ENCODE measurements at regions not wholly inside any gene's neighbourhood (a gene's known extent, or its start where the extent isn't known, plus 50 kb on each side); places are given as distances from the start of the nearest gene placed in this dataset.

GRCh38 chr17:55582897-55583296 lies 71.6 kb upstream of the SMIM36 start:
- DNase-seq (ENCODE audit: low read depth) = no peak

GRCh38 chr17:55580596-55581133 lies 69.4 kb upstream of the SMIM36 start:
- no peak for DNase-seq (ENCODE audit: low read depth)

DNA sequence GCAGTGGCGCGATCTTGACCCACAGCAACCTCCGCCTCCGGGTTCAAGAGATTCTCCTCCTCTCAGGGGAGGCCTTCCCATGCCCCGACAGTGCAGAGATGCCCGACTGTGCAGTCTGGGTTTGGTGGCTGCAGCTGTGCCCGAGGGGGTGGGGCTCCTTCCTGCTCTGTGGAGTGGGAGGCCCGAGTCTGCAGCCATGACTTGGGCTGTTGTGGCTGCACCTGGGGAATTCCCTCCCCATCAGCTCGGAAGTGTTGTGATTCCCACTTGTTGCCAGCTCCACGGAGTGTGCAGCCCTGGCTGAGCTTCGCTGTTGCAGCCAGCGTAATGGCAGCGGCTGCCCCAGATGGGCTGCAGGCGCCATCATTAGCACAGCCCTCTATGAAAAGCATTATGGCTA lies 66.4 kb upstream of the SMIM36 start:
- peak; percentile 11 for DNase-seq (ENCODE audit: low read depth)

- peak; percentile 18 for DNase-seq (ENCODE audit: low read depth)
These were observed 65.8 kb upstream of the SMIM36 start for GRCh38 chr17:55576996-55577586.

GRCh38 chr17:55576237-55576995 lies 65.2 kb upstream of the SMIM36 start:
- DNase-seq (ENCODE audit: low read depth) = no peak

- no peak for DNase-seq (ENCODE audit: low read depth)
These were observed 63.9 kb upstream of the SMIM36 start for GRCh38 chr17:55575058-55575636.

DNA sequence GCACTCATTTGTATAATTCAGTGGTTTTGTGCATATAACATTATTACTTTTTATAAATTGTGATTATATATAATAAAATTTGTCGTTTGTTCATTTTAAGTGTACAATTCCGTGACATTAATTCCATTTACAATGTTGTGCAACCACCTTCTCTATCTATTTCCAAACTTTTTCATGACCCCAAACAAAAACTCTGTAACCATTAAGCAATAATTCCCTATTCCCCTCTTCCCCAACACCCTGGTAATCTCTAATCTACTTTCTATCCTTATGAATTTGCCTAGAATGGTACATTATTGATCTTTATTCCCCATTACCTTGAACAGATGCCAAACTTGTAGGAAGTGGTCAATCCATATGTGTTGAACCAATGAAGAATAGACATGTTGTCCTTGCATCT lies 61.3 kb upstream of the SMIM36 start:
- DNase-seq (ENCODE audit: low read depth) = no peak

DNA sequence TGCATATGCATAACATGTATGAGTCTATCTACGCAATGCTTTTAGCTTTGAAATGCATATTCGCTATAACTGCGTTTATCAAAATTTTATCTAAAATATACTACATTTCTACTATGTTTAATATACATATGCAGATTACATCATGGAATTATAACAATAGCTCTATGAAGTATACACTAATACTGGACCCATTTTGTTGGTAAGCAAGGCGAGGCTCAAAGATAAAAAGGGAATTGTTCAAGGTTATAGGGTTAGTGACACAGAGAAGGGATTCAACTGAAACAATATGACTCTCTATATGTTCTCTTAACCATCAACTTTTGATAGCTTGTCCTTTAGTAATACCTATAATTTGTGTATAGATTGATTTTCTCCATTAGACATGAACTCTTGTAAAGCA lies 60.9 kb upstream of the SMIM36 start:
- DNase-seq (ENCODE audit: low read depth) = no peak

GRCh38 chr17:55571095-55571494 lies 59.8 kb upstream of the SMIM36 start:
- DNase-seq (ENCODE audit: low read depth) = no peak

DNA sequence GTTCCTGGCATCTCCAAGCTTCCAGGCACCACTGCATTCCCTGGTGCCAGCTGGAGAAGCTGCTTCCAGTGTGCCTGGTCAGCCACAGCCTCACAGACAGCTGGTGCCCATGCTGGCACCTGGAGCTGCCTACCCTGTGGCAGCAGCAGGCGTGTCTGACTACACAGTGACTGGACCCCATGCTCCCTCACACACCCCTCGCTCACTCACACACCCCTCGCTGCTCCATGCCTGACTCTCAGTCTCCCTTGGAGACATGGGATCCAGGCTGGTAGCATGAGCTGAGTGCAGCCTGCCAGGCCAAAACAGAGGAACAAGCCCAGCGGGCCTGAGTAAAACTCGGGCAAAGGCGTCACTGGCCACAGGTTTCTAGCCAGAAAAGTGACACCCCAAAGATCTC lies 59.1 kb upstream of the SMIM36 start:
- no peak for DNase-seq (ENCODE audit: low read depth)

GRCh38 chr17:55567240-55568214 lies 56.3 kb upstream of the SMIM36 start:
- no peak for DNase-seq (ENCODE audit: low read depth)

- DNase-seq (ENCODE audit: low read depth) = no peak
These were observed 52.8 kb upstream of the SMIM36 start for GRCh38 chr17:55564081-55564480.

GRCh38 chr17:55563363-55563762 lies 52.1 kb upstream of the SMIM36 start:
- no peak for DNase-seq (ENCODE audit: low read depth)

GRCh38 chr17:55561973-55562495 lies 50.8 kb upstream of the SMIM36 start:
- no peak for DNase-seq (ENCODE audit: low read depth)

DNA sequence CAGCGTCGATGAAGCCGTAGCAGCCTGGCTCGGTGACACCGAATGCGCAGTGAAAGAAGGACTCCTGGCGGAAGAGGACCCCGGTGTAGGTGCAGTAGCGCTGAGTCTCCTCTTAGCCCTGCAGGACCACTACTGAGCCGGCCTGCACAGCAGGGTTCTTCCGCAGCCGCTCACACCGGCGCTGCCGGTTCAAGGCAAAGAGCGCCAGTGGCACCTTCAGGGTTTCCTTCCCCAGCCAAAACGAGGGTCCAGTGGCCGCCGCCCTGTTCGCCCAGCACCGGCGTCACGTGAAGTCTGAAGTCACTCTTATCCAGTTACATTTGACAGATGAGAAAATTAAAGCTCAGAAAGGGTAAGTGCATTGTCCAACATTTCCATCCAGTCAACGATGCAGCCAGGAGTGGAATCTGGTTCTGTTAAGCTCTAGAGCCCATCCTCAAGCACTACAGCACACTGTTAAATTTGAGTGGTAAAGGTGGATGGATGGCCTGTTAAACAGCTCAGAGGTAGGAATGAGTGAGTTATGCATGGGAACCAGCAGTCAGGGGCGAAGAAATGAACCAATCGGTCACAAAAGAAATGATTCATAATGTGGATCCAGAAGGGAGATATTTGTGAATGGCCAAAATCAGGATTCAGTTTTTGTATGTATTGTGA lies 50.2 kb upstream of the SMIM36 start:
- no peak for DNase-seq (ENCODE audit: low read depth)
